ENCODE measurements at regions not wholly inside any gene's neighbourhood (a gene's known extent, or its start where the extent isn't known, plus 50 kb on each side); places are given as distances from the start of the nearest gene placed in this dataset.

- DNase-seq: peak; percentile 16
- no peak overlapping the region for H3K4me3 ChIP-seq
- no peaks in the 10 kb centered on the region for H3K36me3 ChIP-seq
- no peaks in the 10 kb centered on the region for H3K9me3 ChIP-seq (replicated peaks)
- H3K4me1 ChIP-seq: no peaks in the 10 kb centered on the region
- no peaks in the 10 kb centered on the region for H3K27me3 ChIP-seq
- no peak overlapping the region for H3K27ac ChIP-seq
Observed at GRCh38 chr14:65290830-65291229, 121.7 kb upstream of the FUT8 start.

GRCh38 chr14:65291531-65291930 lies 121.0 kb upstream of the FUT8 start:
- Histone ChIP-seq H3K4me1 (no peaks in the 10 kb centered on the region), H3K4me3 (no peak overlapping the region), H3K27ac (no peak overlapping the region), H3K27me3 (no peaks in the 10 kb centered on the region), H3K36me3 (no peaks in the 10 kb centered on the region), H3K9me3 (replicated peaks) (no peaks in the 10 kb centered on the region)
- no peak for DNase-seq

DNA sequence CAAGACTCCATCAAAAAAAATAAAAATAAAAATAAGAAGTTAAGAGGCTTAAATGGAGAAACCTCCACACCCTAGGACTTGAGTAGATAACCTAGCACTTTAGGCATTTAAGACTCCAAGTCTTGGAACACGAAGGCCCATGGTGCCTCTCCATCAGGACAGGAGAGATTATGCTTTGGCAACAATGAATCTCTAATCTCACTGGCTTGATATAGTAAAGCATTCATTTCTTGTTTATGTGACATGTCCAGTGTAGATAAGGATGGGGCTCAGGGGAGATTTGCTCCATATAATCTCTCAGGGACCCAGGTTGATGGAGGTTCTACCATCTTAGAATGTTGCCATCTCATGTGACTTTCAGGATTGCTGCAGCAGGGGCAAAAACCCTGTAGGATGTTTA lies 117.7 kb upstream of the FUT8 start:
- no peaks in the 10 kb centered on the region for H3K27me3 ChIP-seq
- no peak overlapping the region for H3K4me3 ChIP-seq
- H3K27ac ChIP-seq: no peak overlapping the region
- DNase-seq: no peak
- H3K4me1 ChIP-seq: no peaks in the 10 kb centered on the region
- no peaks in the 10 kb centered on the region for H3K36me3 ChIP-seq
- H3K9me3 ChIP-seq (replicated peaks): no peaks in the 10 kb centered on the region

GRCh38 chr14:65296402-65296801 lies 116.1 kb upstream of the FUT8 start:
- Histone ChIP-seq H3K27ac (no peak overlapping the region), H3K9me3 (replicated peaks) (no peaks in the 10 kb centered on the region), H3K4me1 (no peaks in the 10 kb centered on the region), H3K4me3 (no peak overlapping the region), H3K36me3 (no peaks in the 10 kb centered on the region), H3K27me3 (no peaks in the 10 kb centered on the region)
- DNase-seq: no peak

- H3K9me3 ChIP-seq (replicated peaks): no peaks in the 10 kb centered on the region
- H3K4me1 ChIP-seq: no peaks in the 10 kb centered on the region
- no peak for DNase-seq
- no peak overlapping the region for H3K4me3 ChIP-seq
- H3K27me3 ChIP-seq: no peaks in the 10 kb centered on the region
- H3K27ac ChIP-seq: no peak overlapping the region
- H3K36me3 ChIP-seq: no peaks in the 10 kb centered on the region
Observed at GRCh38 chr14:65296876-65297275, 115.7 kb upstream of the FUT8 start.

DNA sequence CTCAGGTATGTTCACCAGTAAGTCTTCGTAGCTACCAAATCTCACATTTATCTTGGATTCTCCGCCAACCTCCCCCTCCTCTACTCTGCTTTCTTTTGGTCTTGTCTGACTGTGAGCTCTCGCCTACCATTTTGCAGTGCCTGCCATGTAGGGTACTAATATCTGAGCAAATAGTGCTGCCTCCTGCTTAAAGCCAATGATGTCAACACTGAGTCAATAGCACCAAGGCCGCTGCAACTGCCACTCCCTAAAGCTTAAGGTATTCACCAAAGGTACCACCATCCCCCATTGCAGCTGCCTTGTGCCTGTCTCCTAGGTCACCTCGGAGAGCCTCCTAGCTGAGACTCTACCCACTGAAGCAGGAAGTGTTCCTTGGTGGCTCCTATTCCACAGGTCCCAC lies 114.8 kb upstream of the FUT8 start:
- Histone ChIP-seq H3K4me1 (no peaks in the 10 kb centered on the region), H3K4me3 (no peak overlapping the region), H3K27ac (no peak overlapping the region), H3K9me3 (replicated peaks) (no peaks in the 10 kb centered on the region), H3K36me3 (no peaks in the 10 kb centered on the region), H3K27me3 (no peaks in the 10 kb centered on the region)
- no peak for DNase-seq

GRCh38 chr14:65299826-65300225 lies 112.7 kb upstream of the FUT8 start:
- Histone ChIP-seq H3K4me1 (no peaks in the 10 kb centered on the region), H3K9me3 (replicated peaks) (no peaks in the 10 kb centered on the region), H3K27me3 (no peaks in the 10 kb centered on the region; the same call in 1 of the 2 replicates), H3K4me3 (no peak overlapping the region), H3K36me3 (no peaks in the 10 kb centered on the region), H3K27ac (no peak overlapping the region)
- no peak for DNase-seq

- H3K4me1 ChIP-seq: no peaks in the 10 kb centered on the region
- no peak for DNase-seq
- no peaks in the 10 kb centered on the region; the same call in 1 of the 2 replicates for H3K27me3 ChIP-seq
- H3K9me3 ChIP-seq (replicated peaks): no peaks in the 10 kb centered on the region
- no peaks in the 10 kb centered on the region for H3K36me3 ChIP-seq
- no peak overlapping the region for H3K27ac ChIP-seq
- H3K4me3 ChIP-seq: no peak overlapping the region
Observed at GRCh38 chr14:65301862-65302539, 110.5 kb upstream of the FUT8 start.

- Histone ChIP-seq H3K9me3 (replicated peaks) (no peaks in the 10 kb centered on the region), H3K4me1 (no peaks in the 10 kb centered on the region), H3K4me3 (no peak overlapping the region), H3K36me3 (no peaks in the 10 kb centered on the region), H3K27me3 (no peaks in the 10 kb centered on the region; the same call in 1 of the 2 replicates), H3K27ac (no peak overlapping the region)
- DNase-seq: no peak
Observed at GRCh38 chr14:65302571-65303189, 109.8 kb upstream of the FUT8 start.

- Histone ChIP-seq H3K36me3 (no peaks in the 10 kb centered on the region), H3K9me3 (replicated peaks) (no peaks in the 10 kb centered on the region), H3K4me3 (no peak overlapping the region), H3K27ac (no peak overlapping the region), H3K27me3 (no peaks in the 10 kb centered on the region; the same call in 1 of the 2 replicates), H3K4me1 (no peaks in the 10 kb centered on the region)
- DNase-seq: no peak
Observed at GRCh38 chr14:65303190-65303898, 109.2 kb upstream of the FUT8 start.

DNA sequence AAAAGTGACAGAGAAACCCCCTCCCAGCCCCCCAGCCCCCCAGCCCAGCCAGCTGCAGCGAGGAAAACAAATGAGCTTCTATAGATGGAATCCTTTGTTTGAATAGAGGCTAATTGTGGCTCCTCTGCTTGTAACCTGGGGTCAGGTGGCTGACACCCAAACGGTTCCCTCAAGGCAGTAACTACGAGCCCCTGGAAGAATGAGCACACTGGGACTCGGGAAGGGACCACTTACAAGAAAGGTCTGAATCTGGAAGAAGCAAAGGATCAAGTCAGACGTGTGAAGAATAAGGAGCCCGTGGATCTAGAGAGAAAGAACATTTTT lies 108.7 kb upstream of the FUT8 start:
- H3K36me3 ChIP-seq: no peaks in the 10 kb centered on the region
- no peaks in the 10 kb centered on the region for H3K9me3 ChIP-seq (replicated peaks)
- no peaks in the 10 kb centered on the region; the same call in 1 of the 2 replicates for H3K27me3 ChIP-seq
- DNase-seq: no peak
- H3K4me3 ChIP-seq: no peak overlapping the region
- no peaks in the 10 kb centered on the region for H3K4me1 ChIP-seq
- H3K27ac ChIP-seq: no peak overlapping the region

- DNase-seq: no peak
- Histone ChIP-seq H3K36me3 (no peaks in the 10 kb centered on the region), H3K27ac (no peak overlapping the region), H3K27me3 (no peaks in the 10 kb centered on the region; the same call in 1 of the 2 replicates), H3K4me1 (no peaks in the 10 kb centered on the region), H3K9me3 (replicated peaks) (no peaks in the 10 kb centered on the region), H3K4me3 (no peak overlapping the region)
Observed at GRCh38 chr14:65304239-65304638, 108.3 kb upstream of the FUT8 start.

GRCh38 chr14:65304963-65305362 lies 107.6 kb upstream of the FUT8 start:
- H3K27me3 ChIP-seq: no peaks in the 10 kb centered on the region; the same call in 1 of the 2 replicates
- H3K36me3 ChIP-seq: no peaks in the 10 kb centered on the region
- DNase-seq: no peak
- H3K9me3 ChIP-seq (replicated peaks): no peaks in the 10 kb centered on the region
- no peak overlapping the region for H3K27ac ChIP-seq
- H3K4me1 ChIP-seq: no peaks in the 10 kb centered on the region
- H3K4me3 ChIP-seq: no peak overlapping the region

DNA sequence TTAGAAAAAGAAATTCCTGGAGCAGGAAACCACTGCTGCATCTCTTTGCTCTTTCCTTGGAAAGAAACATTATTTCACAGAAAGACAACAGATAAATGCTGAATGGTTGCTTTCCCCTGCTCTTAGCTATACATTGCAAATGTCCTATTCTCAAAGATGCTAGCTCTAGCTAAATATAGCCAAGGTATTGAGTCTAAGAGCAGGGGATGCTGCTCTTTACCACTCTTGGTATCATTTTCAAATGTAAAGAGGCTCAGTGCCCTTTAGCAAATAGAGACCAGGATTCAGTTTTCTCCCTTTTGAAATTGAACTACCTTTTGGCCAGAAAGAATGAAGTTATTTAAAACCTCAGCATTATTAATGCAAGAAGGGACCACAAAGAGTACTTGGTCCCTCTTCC lies 104.0 kb upstream of the FUT8 start:
- Histone ChIP-seq H3K4me3 (no peak overlapping the region), H3K9me3 (replicated peaks) (no peaks in the 10 kb centered on the region), H3K36me3 (no peaks in the 10 kb centered on the region), H3K27ac (no peak overlapping the region), H3K27me3 (no peaks in the 10 kb centered on the region; the same call in 1 of the 2 replicates), H3K4me1 (no peaks in the 10 kb centered on the region)
- no peak for DNase-seq

GRCh38 chr14:65310568-65310967 lies 102.0 kb upstream of the FUT8 start:
- Histone ChIP-seq H3K27ac (no peak overlapping the region), H3K4me1 (no peaks in the 10 kb centered on the region), H3K4me3 (no peak overlapping the region), H3K36me3 (no peaks in the 10 kb centered on the region), H3K9me3 (replicated peaks) (no peaks in the 10 kb centered on the region), H3K27me3 (no peaks in the 10 kb centered on the region)
- DNase-seq: no peak
